ENCODE measurements at regions not wholly inside any gene's neighbourhood (a gene's known extent, or its start where the extent isn't known, plus 50 kb on each side); places are given as distances from the start of the nearest gene placed in this dataset.
"Not testable (repeated sequence)": the region's sequence is repeated elsewhere in the genome, so short reads cannot be mapped to it uniquely, and the experiment has no call there.

DNA sequence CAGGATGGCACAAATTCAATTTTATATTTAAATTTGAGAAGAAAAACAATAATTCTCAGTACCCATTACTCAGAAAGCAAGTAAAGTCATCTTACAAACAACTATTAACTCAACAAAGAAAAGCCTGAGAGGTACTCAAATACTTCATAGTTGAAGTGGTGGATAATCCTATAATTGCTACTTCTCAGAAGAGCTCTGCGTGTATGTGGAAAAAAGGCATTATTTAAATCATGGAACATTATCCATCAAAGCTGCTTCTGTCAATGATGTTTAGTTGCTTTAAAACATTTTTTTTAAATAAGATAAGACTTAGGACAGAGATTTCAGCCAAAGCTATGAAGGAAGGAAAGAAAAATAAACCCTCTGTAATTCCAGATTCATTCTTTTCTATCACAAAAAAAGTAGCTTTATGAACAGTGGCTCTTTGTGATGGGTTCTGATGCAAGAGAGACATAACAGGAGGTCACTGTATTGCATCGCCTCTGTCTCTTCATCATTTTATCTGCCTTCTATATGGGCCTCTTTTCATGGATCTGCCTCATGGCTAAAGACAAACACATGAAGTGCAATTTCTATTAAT lies 367.9 kb upstream of the SLC35B3 start:
- peaks cover 10% of the 10 kb centered on the region for H3K9me3 Mint-ChIP-seq (ENCODE audit: low read depth)
- no peaks in the 10 kb centered on the region for H3K36me3 Mint-ChIP-seq
- H3K27ac Mint-ChIP-seq: no peak overlapping the region
- H3K4me1 Mint-ChIP-seq (ENCODE audit: low read depth): no peaks in the 10 kb centered on the region
- no peak overlapping the region for H3K4me3 Mint-ChIP-seq
- peaks cover 1% of the 10 kb centered on the region for H3K27me3 Mint-ChIP-seq

- H3K4me1 Mint-ChIP-seq (ENCODE audit: low read depth); H3K9me3 Mint-ChIP-seq (ENCODE audit: low read depth); H3K27me3 Mint-ChIP-seq; H3K27ac Mint-ChIP-seq; H3K36me3 Mint-ChIP-seq; H3K4me3 Mint-ChIP-seq: not testable (repeated sequence)
Measured at GRCh38 chr6:8802397-8802796, 367.1 kb upstream of the SLC35B3 start.

GRCh38 chr6:8794420-8794819 lies 359.1 kb upstream of the SLC35B3 start:
- no peaks in the 10 kb centered on the region for H3K36me3 Mint-ChIP-seq
- H3K9me3 Mint-ChIP-seq (ENCODE audit: low read depth): peaks cover 10% of the 10 kb centered on the region
- H3K4me1 Mint-ChIP-seq (ENCODE audit: low read depth): no peaks in the 10 kb centered on the region
- H3K27ac Mint-ChIP-seq: no peak overlapping the region
- no peaks in the 10 kb centered on the region for H3K27me3 Mint-ChIP-seq
- H3K4me3 Mint-ChIP-seq: no peak overlapping the region

GRCh38 chr6:8789878-8790277 lies 354.5 kb upstream of the SLC35B3 start:
- H3K4me3 Mint-ChIP-seq: no peak overlapping the region
- H3K4me1 Mint-ChIP-seq (ENCODE audit: low read depth): no peaks in the 10 kb centered on the region
- no peaks in the 10 kb centered on the region for H3K36me3 Mint-ChIP-seq
- H3K27me3 Mint-ChIP-seq: no peaks in the 10 kb centered on the region
- peaks cover 10% of the 10 kb centered on the region for H3K9me3 Mint-ChIP-seq (ENCODE audit: low read depth)
- no peak overlapping the region for H3K27ac Mint-ChIP-seq

GRCh38 chr6:8785223-8785622 lies 349.9 kb upstream of the SLC35B3 start:
- peaks cover 5% of the 10 kb centered on the region for H3K9me3 Mint-ChIP-seq (ENCODE audit: low read depth)
- H3K27me3 Mint-ChIP-seq: peaks cover 1% of the 10 kb centered on the region
- H3K4me3 Mint-ChIP-seq: no peak overlapping the region
- H3K36me3 Mint-ChIP-seq: peaks cover 3% of the 10 kb centered on the region
- no peaks in the 10 kb centered on the region for H3K4me1 Mint-ChIP-seq (ENCODE audit: low read depth)
- no peak overlapping the region for H3K27ac Mint-ChIP-seq

- H3K9me3 Mint-ChIP-seq (ENCODE audit: low read depth): peaks cover 9% of the 10 kb centered on the region
- no peaks in the 10 kb centered on the region for H3K4me1 Mint-ChIP-seq (ENCODE audit: low read depth)
- H3K27ac Mint-ChIP-seq: no peak overlapping the region
- peaks cover 3% of the 10 kb centered on the region for H3K36me3 Mint-ChIP-seq
- H3K4me3 Mint-ChIP-seq: no peak overlapping the region
- H3K27me3 Mint-ChIP-seq: peaks cover 1% of the 10 kb centered on the region
Measured at GRCh38 chr6:8783191-8783590, 347.8 kb upstream of the SLC35B3 start.

GRCh38 chr6:8780653-8781052 lies 345.3 kb upstream of the SLC35B3 start:
- Mint-ChIP-seq H3K36me3 (peaks cover 3% of the 10 kb centered on the region), H3K27ac (no peak overlapping the region)

GRCh38 chr6:8764733-8765132 lies 329.4 kb upstream of the SLC35B3 start:
- Mint-ChIP-seq H3K36me3 (no peaks in the 10 kb centered on the region), H3K9me3 (ENCODE audit: low read depth) (no peaks in the 10 kb centered on the region), H3K27me3 (peaks cover 1% of the 10 kb centered on the region), H3K4me3 (no peak overlapping the region), H3K27ac (no peak overlapping the region), H3K4me1 (ENCODE audit: low read depth) (no peaks in the 10 kb centered on the region)

More at GRCh38 chr6:8780653-8781052, 345.3 kb upstream of the SLC35B3 start:
- H3K27me3 Mint-ChIP-seq: peaks cover 1% of the 10 kb centered on the region
- peaks cover 12% of the 10 kb centered on the region for H3K9me3 Mint-ChIP-seq (ENCODE audit: low read depth)
- no peaks in the 10 kb centered on the region for H3K4me1 Mint-ChIP-seq (ENCODE audit: low read depth)
- H3K4me3 Mint-ChIP-seq: no peak overlapping the region

DNA sequence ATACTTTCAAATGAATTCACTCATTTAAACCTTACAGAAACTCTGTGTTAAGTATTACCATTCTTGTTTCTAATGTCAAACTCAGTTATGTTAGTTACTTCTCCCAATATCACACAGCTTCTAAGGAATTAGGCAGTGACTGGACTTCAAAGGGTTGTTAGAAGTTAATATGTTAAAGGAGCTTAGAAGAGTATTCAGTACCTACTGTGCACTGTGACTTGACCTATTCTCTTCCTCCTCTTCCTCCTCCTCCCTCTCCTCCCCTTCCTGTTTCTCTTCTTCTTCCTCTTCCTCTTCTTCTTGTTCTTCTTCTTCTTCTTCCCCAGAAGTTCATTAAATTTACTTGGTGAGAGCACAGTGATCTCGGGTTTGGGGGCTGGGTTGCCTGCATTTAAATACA lies 325.6 kb upstream of the SLC35B3 start:
- Mint-ChIP-seq H3K36me3 (no peaks in the 10 kb centered on the region), H3K4me1 (ENCODE audit: low read depth) (no peaks in the 10 kb centered on the region), H3K9me3 (ENCODE audit: low read depth) (no peaks in the 10 kb centered on the region), H3K27ac (no peak overlapping the region), H3K4me3 (no peak overlapping the region), H3K27me3 (peaks cover 1% of the 10 kb centered on the region)

DNA sequence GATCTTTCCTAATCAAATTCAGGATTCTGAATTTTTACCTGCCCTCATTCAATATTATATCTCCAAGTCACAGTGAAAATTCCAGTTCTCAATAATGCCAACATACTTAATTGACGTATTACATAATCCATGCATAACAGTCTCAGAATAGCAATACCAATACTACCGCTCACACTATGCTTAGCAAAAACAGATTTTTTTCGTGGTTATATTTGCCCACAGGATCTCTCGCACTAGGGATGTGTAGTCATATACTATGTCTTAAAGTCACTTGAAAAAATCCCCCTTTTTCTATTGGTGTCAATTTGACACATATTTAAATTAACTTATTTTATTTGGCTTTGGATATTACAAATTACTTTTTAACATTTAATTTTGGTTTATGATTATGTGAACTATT lies 323.1 kb upstream of the SLC35B3 start:
- Mint-ChIP-seq H3K9me3 (ENCODE audit: low read depth) (peaks cover 4% of the 10 kb centered on the region), H3K4me1 (ENCODE audit: low read depth) (no peaks in the 10 kb centered on the region), H3K36me3 (no peaks in the 10 kb centered on the region), H3K4me3 (no peak overlapping the region), H3K27me3 (peaks cover 1% of the 10 kb centered on the region), H3K27ac (no peak overlapping the region)

DNA sequence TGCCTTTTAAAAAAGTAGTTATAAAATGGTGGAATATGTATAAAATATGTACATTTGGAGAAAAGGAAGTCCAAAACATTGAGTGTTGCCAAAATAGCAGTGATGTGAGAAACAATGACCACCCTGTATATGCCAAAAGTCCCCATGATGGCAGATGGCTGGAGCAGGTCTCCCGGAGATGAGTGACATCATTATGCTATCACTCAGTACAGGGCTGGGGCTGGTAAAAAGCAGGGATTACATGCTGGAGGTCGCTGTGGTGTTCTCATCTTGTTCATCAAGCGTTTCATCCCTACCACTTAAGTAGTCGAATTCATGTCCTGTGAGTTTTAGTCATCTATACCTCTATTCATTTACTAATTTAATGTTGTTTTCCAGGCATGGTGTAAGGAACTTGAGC lies 315.3 kb upstream of the SLC35B3 start:
- Mint-ChIP-seq H3K36me3 (no peaks in the 10 kb centered on the region), H3K4me3 (no peak overlapping the region), H3K27me3 (no peaks in the 10 kb centered on the region), H3K27ac (no peak overlapping the region), H3K9me3 (ENCODE audit: low read depth) (peaks cover 1% of the 10 kb centered on the region), H3K4me1 (ENCODE audit: low read depth) (no peaks in the 10 kb centered on the region)

DNA sequence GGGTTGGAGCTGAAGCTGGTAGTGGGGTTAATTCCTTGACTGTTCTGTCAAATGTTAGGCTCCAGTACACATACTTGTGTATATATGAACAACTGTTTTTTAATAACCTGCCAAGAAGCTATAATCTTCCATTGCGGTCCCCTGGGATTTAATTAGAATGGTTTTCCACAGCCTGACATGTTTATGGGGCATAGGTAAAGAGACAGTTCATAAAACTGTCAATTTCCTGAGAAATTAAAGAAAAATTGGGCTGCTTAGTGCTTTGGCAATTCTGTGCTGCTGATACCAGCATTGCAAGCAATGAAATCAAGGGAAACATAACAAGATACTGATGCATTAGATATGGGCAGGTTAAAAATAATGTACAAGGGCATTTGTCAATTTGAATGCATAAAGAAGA lies 314.1 kb upstream of the SLC35B3 start:
- Mint-ChIP-seq H3K36me3 (no peaks in the 10 kb centered on the region), H3K9me3 (ENCODE audit: low read depth) (no peaks in the 10 kb centered on the region), H3K27me3 (no peaks in the 10 kb centered on the region), H3K4me1 (ENCODE audit: low read depth) (no peaks in the 10 kb centered on the region), H3K4me3 (no peak overlapping the region), H3K27ac (no peak overlapping the region)

- H3K9me3 Mint-ChIP-seq (ENCODE audit: low read depth): peaks cover 11% of the 10 kb centered on the region
- H3K36me3 Mint-ChIP-seq: no peaks in the 10 kb centered on the region
- H3K27ac Mint-ChIP-seq: no peak overlapping the region
- H3K27me3 Mint-ChIP-seq: peaks cover 1% of the 10 kb centered on the region
- H3K4me3 Mint-ChIP-seq: peak overlapping the region; percentile 79
- peaks cover 13% of the 10 kb centered on the region for H3K4me1 Mint-ChIP-seq (ENCODE audit: low read depth)
Measured at GRCh38 chr6:8743170-8743745, 307.9 kb upstream of the SLC35B3 start.

GRCh38 chr6:8739454-8739853 lies 304.1 kb upstream of the SLC35B3 start:
- Mint-ChIP-seq H3K36me3 (no peaks in the 10 kb centered on the region), H3K9me3 (ENCODE audit: low read depth) (peaks cover 16% of the 10 kb centered on the region)

GRCh38 chr6:8738951-8739350 lies 303.6 kb upstream of the SLC35B3 start:
- Mint-ChIP-seq H3K36me3 (no peaks in the 10 kb centered on the region), H3K4me3 (no peak overlapping the region), H3K27me3 (peaks cover 6% of the 10 kb centered on the region), H3K9me3 (ENCODE audit: low read depth) (peaks cover 16% of the 10 kb centered on the region), H3K27ac (no peak overlapping the region), H3K4me1 (ENCODE audit: low read depth) (peaks cover 11% of the 10 kb centered on the region)

More at GRCh38 chr6:8739454-8739853, 304.1 kb upstream of the SLC35B3 start:
- H3K27me3 Mint-ChIP-seq: peaks cover 5% of the 10 kb centered on the region
- H3K4me1 Mint-ChIP-seq (ENCODE audit: low read depth): peaks cover 13% of the 10 kb centered on the region
- no peak overlapping the region for H3K4me3 Mint-ChIP-seq
- no peak overlapping the region for H3K27ac Mint-ChIP-seq

Measured in activated naive CD8-positive, alpha-beta T cell (primary cell).